IMR-90 (cell line): ENCODE measurements at regions not wholly inside any gene's neighbourhood (a gene's known extent, or its start where the extent isn't known, plus 50 kb on each side); places are given as distances from the start of the nearest gene placed in this dataset.

Experiments
- ATAC-seq: fragments of 200-7000 bp; cut with Tn5 transposase; 2 replicates; pipeline ENCODE4 v1.9.1; 2020; ENCODE audit warnings: low read depth, mild to moderate bottlenecking, moderate library complexity
- BruUV-seq: library from RNA; stranded (reverse); fragments of 400-500 nt; replicated peaks from 2 replicates; lab custom pipeline; 2021; lab: Mats Ljungman, UMichigan
- CTCF ChIA-PET: fragments of 300-600 bp; formaldehyde crosslinking; extraction: SDS; loops from one replicate; lab custom pipeline; 2021; ENCODE audit warnings: antibody characterized with exemption; lab: Yijun Ruan, JAX
- POLR2A ChIA-PET: fragments of 300-600 bp; sonication (Branson Sonifier 250); formaldehyde crosslinking; loops from one replicate; lab custom pipeline; 2022; ENCODE audit warnings: antibody characterized with exemption; ENCODE audit not compliant: unreplicated experiment; lab: Charles Lee
- DNase-seq: peaks from one replicate; pipeline ENCODE4 v3.0.0; 2013
- H2AFZ ChIP-seq: replicated peaks from 2 replicates; pipeline ENCODE3; 2013; ENCODE audit warnings: low read length, mild to moderate bottlenecking; ENCODE audit not compliant: poor library complexity
- H2AK5ac ChIP-seq: 2 replicates; pipeline ENCODE4 v1.6.1; 2013; ENCODE audit warnings: low read depth, low read length, inconsistent platforms
- H2AK9ac ChIP-seq: replicated peaks from 2 replicates; pipeline ENCODE3; 2013; ENCODE audit warnings: mild to moderate bottlenecking, low read depth, low read length, moderate library complexity; ENCODE audit not compliant: poor library complexity
- H2BK120ac ChIP-seq: 2 replicates; pipeline ENCODE4 v1.6.1; 2013; ENCODE audit warnings: low read depth, low read length, inconsistent platforms
- H2BK15ac ChIP-seq: 3 replicates; pipeline ENCODE4 v1.6.1; 2013; ENCODE audit warnings: low read depth, low read length, inconsistent platforms
- H2BK20ac ChIP-seq: 2 replicates; pipeline ENCODE4 v1.6.1; 2013; ENCODE audit warnings: low read depth, mild to moderate bottlenecking, inconsistent platforms, low read length, moderate library complexity
- H2BK5ac ChIP-seq: 2 replicates; pipeline ENCODE4 v1.6.1; 2013; ENCODE audit warnings: mild to moderate bottlenecking, low read depth, low read length, inconsistent platforms; ENCODE audit not compliant: poor library complexity, severe bottlenecking
- H3K14ac ChIP-seq: replicated peaks from 2 replicates; pipeline ENCODE4 v1.6.1; 2013; ENCODE audit warnings: low read depth, low read length, inconsistent platforms
- H3K18ac ChIP-seq: 2 replicates; pipeline ENCODE4 v1.6.1; 2013; ENCODE audit warnings: low read depth, low read length, control low read depth
- H3K23ac ChIP-seq: 2 replicates; pipeline ENCODE4 v1.6.1; 2013; ENCODE audit warnings: low read depth, low read length, inconsistent platforms
- H3K27ac ChIP-seq: 2 replicates; pipeline ENCODE4 v1.5.1; 2013; ENCODE audit warnings: mild to moderate bottlenecking, control low read depth, low read length; ENCODE audit not compliant: insufficient read depth
- H3K27me3 ChIP-seq: 2 replicates; pipeline ENCODE4 v1.6.1; 2013; ENCODE audit warnings: low read length; ENCODE audit not compliant: control insufficient read depth, insufficient read depth
- H3K36me3 ChIP-seq: 2 replicates; pipeline ENCODE4 v1.6.1; 2013; ENCODE audit warnings: low read length, mixed read lengths; ENCODE audit not compliant: control insufficient read depth, insufficient read depth
- H3K4ac ChIP-seq: 2 replicates; pipeline ENCODE4 v1.6.1; 2013; ENCODE audit warnings: low read depth, low read length, inconsistent platforms
- H3K4me1 ChIP-seq: 2 replicates; pipeline ENCODE4 v1.6.1; 2013; ENCODE audit warnings: low read length, mixed read lengths; ENCODE audit not compliant: control insufficient read depth, insufficient read depth
- H3K4me2 ChIP-seq: 2 replicates; pipeline ENCODE4 v1.6.1; 2013; ENCODE audit warnings: low read depth, mild to moderate bottlenecking, control low read depth, low read length, moderate library complexity
- H3K4me3 ChIP-seq: 2 replicates; pipeline ENCODE4 v1.5.1; 2013; ENCODE audit warnings: low read depth, mild to moderate bottlenecking, control low read depth, low read length, moderate library complexity; ENCODE audit not compliant: insufficient read depth
- H3K56ac ChIP-seq: 2 replicates; pipeline ENCODE4 v1.6.1; 2013; ENCODE audit warnings: low read length, inconsistent platforms; ENCODE audit not compliant: insufficient read depth; ENCODE audit errors: extremely low read depth
- H3K79me1 ChIP-seq, 2 experiments: 2 replicates each; pipeline ENCODE4 v1.6.1; 2013; ENCODE audit warnings: low read length in 2 of 2, inconsistent platforms in 1 of 2, low read depth in 1 of 2
- H3K9ac ChIP-seq: 2 replicates; pipeline ENCODE4 v1.6.1; 2013; ENCODE audit warnings: low read depth, low read length, control low read depth
- H3K9me1 ChIP-seq: 2 replicates; pipeline ENCODE4 v1.6.1; 2013; ENCODE audit warnings: low read length, inconsistent platforms; ENCODE audit not compliant: insufficient read depth
- H3K9me3 ChIP-seq: 2 replicates; pipeline ENCODE4 v1.6.1; 2013; ENCODE audit warnings: low read length; ENCODE audit not compliant: control insufficient read depth, insufficient read depth
- H4K20me1 ChIP-seq: 2 replicates; pipeline ENCODE4 v1.6.1; 2013; ENCODE audit warnings: low read length, inconsistent platforms; ENCODE audit not compliant: insufficient read depth
- H4K5ac ChIP-seq: 2 replicates; pipeline ENCODE4 v1.6.1; 2013; ENCODE audit warnings: mild to moderate bottlenecking, low read depth, low read length, control low read depth
- H4K8ac ChIP-seq, 2 experiments: 2 replicates each; pipeline ENCODE4 v1.6.1; 2013; ENCODE audit warnings: low read depth in 2 of 2, low read length in 2 of 2, control low read depth in 1 of 2, inconsistent platforms in 1 of 2
- H4K91ac ChIP-seq: 2 replicates; pipeline ENCODE4 v1.6.1; 2013; ENCODE audit warnings: low read depth, low read length, inconsistent platforms; ENCODE audit not compliant: insufficient read depth
- FOS ChIP-seq: fragments of 150-350 bp; IDR thresholded peaks from 2 replicates; pipeline ENCODE4 v1.6.1; 2016; ENCODE audit warnings: low read depth, low read length
- RAD21 ChIP-seq: IDR thresholded peaks from 2 replicates; pipeline ENCODE4 v1.6.1; 2012; ENCODE audit warnings: low read length, improper control_type of control experiment
- RFX5 ChIP-seq: IDR thresholded peaks from 2 replicates; pipeline ENCODE4 v1.8.0; 2012; ENCODE audit warnings: low read depth, mild to moderate bottlenecking, low read length, moderate library complexity
- SMC3 ChIP-seq: fragments of 150-350 bp; IDR thresholded peaks from 2 replicates; pipeline ENCODE4 v1.6.1; 2016; ENCODE audit warnings: low read depth, mild to moderate bottlenecking, antibody characterized with exemption, low read length, moderate library complexity
- WGBS, 2 experiments: methylation state at CpG; one replicate each; pipeline versions ENCODE4 v1.1.5 to v1.1.7; 2013; ENCODE audit warnings: missing lambda C conversion rate in 2 of 2; ENCODE audit not compliant: insufficient read length in 1 of 2; ENCODE audit errors: extremely low coverage in 2 of 2; 5-methylcytosine and 5-hydroxymethylcytosine counted together
- dilution Hi-C: fragments of 300-500 bp; cut with HindIII; formaldehyde crosslinking; loops from one replicate; pipeline ENCODE4 v1.14.3; 2018; ENCODE audit warnings: low sequenced_read_pairs; ENCODE audit not compliant: unreplicated experiment
- in situ Hi-C: fragments of 300-500 bp; cut with MboI; formaldehyde crosslinking; loops from 3 replicates; pipeline ENCODE4 v1.14.3; 2019; ENCODE audit warnings: low sequenced_read_pairs, inconsistent platforms, mixed read lengths
- intact Hi-C: fragments of 100-400 bp; cut with micrococcal nuclease; formaldehyde crosslinking; loops from 2 replicates; pipeline ENCODE4 v1.10.0; 2022

GRCh38 chr1:95562230-95562629, 328.2 kb downstream of the RWDD3 start:
- ChIA-PET POLR2A (no interaction called here), CTCF (no interaction called here)
- intact Hi-C loops (no loop called here), in situ Hi-C loops (no loop called here), dilution Hi-C loops (no loop called here)
- Histone ChIP-seq H2BK120ac (no peak overlapping the region), H3K36me3 (no peaks in the 10 kb centered on the region), H2BK15ac (no peak overlapping the region), H3K4me3 (no peak overlapping the region), H2BK20ac (no peak overlapping the region), H2AK5ac (no peak overlapping the region), H3K27me3 (no peaks in the 10 kb centered on the region), H3K4me1 (no peaks in the 10 kb centered on the region), H3K56ac (no peak overlapping the region), H4K20me1 (no peaks in the 10 kb centered on the region), H3K18ac (no peak overlapping the region), H3K4ac (no peak overlapping the region), H3K23ac (no peak overlapping the region), H4K8ac (no peak overlapping the region), H3K9ac (no peak overlapping the region), H4K91ac (no peak overlapping the region), H4K5ac (no peak overlapping the region), H3K14ac (no peak overlapping the region), H2AK9ac (no peak overlapping the region), H2AFZ (no peak overlapping the region), H3K79me1 (no peaks in the 10 kb centered on the region), H3K9me1 (no peaks in the 10 kb centered on the region), H3K27ac (no peak overlapping the region), H3K4me2 (no peak overlapping the region), H2BK5ac (no peak overlapping the region), H3K9me3 (no peaks in the 10 kb centered on the region; the same call in 1 of the 2 replicates)
- no CpG with 5 or more reads among the region's 3 CpGs for WGBS, 2 experiments
- TF ChIP-seq RFX5 (no peak), SMC3 (no peak), FOS (no peak), RAD21 (no peak)
- BruUV-seq: no TSS peak
- DNase-seq (no peak), ATAC-seq (no peak)
